ENCODE measurements at regions not wholly inside any gene's neighbourhood (a gene's known extent, or its start where the extent isn't known, plus 50 kb on each side); places are given as distances from the start of the nearest gene placed in this dataset.
"Not testable (repeated sequence)": the region's sequence is repeated elsewhere in the genome, so short reads cannot be mapped to it uniquely, and the experiment has no call there.

DNA sequence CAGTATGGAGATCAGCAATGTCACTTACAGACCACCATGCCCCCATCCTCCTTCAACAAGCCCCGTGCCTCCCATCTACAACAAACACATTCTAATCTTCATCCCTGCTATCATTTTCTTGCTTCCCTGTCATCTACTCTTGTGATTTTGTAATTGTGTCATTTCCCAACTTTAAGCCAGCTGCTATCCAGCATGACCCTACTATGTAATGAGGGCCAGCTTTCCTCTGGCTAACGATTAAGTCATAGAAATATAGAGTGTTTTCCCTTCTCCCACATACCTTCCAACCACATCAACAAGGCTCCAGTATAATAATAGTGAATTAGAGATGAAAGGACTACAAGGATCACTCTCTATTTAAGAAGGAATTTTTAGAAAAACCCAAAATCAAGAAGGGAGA lies 607.0 kb downstream of the TENT5A start:
- H3K36me3 ChIP-seq (ENCODE audit: insufficient read depth, low read length) = no peaks in the 10 kb centered on the region
- H3K9me3 ChIP-seq (replicated peaks; ENCODE audit: low read length) = no peaks in the 10 kb centered on the region
- no peaks in the 10 kb centered on the region for H3K4me1 ChIP-seq (ENCODE audit: control insufficient read depth, insufficient read depth, low read length)
- no peak overlapping the region for H3K4me2 ChIP-seq (ENCODE audit: low read length)
- no peak overlapping the region for H3K9ac ChIP-seq (ENCODE audit: low read depth, low read length)
- H3K27me3 ChIP-seq (ENCODE audit: control insufficient read depth, insufficient read depth, low read length) = no peaks in the 10 kb centered on the region
- no peak overlapping the region for H3K4me3 ChIP-seq (ENCODE audit: low read length)

DNA sequence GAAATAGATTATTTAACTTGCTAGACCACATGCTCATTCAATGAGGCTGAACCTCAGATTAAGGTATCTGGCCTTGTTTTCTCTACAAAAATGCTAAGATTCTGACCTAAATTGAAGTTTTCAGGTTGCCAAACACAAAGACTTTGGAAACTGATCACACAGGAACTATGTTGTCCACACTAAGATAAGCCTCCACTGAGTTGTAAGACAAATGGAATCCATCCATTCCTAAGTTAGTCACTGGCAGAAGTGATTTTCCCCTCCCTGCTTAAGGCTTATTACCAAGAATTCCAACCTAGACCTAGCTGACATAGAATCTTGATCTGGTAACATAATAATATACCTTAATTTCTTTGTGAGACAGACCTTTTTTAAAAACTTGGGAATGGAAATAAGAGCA lies 608.1 kb downstream of the TENT5A start:
- Histone ChIP-seq H3K4me1 (ENCODE audit: control insufficient read depth, insufficient read depth, low read length) (no peaks in the 10 kb centered on the region), H3K36me3 (ENCODE audit: insufficient read depth, low read length) (no peaks in the 10 kb centered on the region), H3K27me3 (ENCODE audit: control insufficient read depth, insufficient read depth, low read length) (no peaks in the 10 kb centered on the region), H3K9ac (ENCODE audit: low read depth, low read length) (no peak overlapping the region), H3K9me3 (replicated peaks; ENCODE audit: low read length) (no peaks in the 10 kb centered on the region), H3K4me3 (ENCODE audit: low read length) (no peak overlapping the region), H3K4me2 (ENCODE audit: low read length) (no peak overlapping the region)

DNA sequence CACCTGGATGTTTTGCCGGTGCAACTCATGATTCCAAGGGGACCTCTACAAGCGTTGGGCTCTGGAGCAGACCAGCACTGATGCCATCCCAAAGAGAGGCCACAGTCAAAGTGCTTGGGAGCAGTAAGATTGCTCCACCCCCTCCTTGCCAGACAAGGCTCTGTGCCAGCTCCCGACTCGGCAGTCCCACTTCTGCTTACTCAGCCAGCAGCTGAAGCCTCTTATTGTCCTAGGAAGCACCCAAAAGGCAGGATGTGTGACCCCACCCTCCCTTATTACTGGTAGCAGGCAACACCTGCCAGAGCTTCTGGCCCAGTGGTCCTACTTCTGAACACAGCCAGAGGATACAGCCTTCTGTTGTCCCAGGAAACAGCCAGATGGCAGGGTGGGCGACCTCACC lies 614.2 kb downstream of the TENT5A start:
- Histone ChIP-seq H3K4me1 (ENCODE audit: control insufficient read depth, insufficient read depth, low read length) (no peaks in the 10 kb centered on the region), H3K9me3 (replicated peaks; ENCODE audit: low read length) (no peaks in the 10 kb centered on the region), H3K27me3 (ENCODE audit: control insufficient read depth, insufficient read depth, low read length) (no peaks in the 10 kb centered on the region), H3K4me3 (ENCODE audit: low read length) (no peak overlapping the region), H3K9ac (ENCODE audit: low read depth, low read length) (no peak overlapping the region), H3K4me2 (ENCODE audit: low read length) (no peak overlapping the region), H3K36me3 (ENCODE audit: insufficient read depth, low read length) (no peaks in the 10 kb centered on the region)

DNA sequence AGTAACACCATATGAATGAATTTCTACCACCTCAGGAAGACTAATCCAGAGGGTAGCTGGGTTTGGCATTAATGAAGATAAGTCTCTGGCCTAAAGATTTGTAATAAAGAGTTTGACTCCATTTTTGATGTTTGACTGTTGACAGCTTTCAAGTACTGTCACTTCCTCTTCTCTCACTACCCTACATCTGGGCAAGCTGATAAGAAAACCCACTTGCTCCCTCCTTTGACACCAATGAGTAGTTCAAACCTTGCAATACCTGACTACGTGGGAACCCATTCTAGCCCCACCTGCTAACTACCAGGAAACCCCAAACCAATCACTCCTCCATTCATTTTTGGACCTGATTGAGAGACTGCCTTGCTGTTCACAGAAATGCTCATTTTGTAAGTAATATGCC lies 621.5 kb downstream of the TENT5A start:
- H3K27me3 ChIP-seq (ENCODE audit: control insufficient read depth, insufficient read depth, low read length) = no peaks in the 10 kb centered on the region
- no peaks in the 10 kb centered on the region for H3K4me1 ChIP-seq (ENCODE audit: control insufficient read depth, insufficient read depth, low read length)
- H3K9me3 ChIP-seq (replicated peaks; ENCODE audit: low read length) = no peaks in the 10 kb centered on the region
- H3K9ac ChIP-seq (ENCODE audit: low read depth, low read length) = no peak overlapping the region
- no peak overlapping the region for H3K4me3 ChIP-seq (ENCODE audit: low read length)
- H3K4me2 ChIP-seq (ENCODE audit: low read length) = no peak overlapping the region
- H3K36me3 ChIP-seq (ENCODE audit: insufficient read depth, low read length) = no peaks in the 10 kb centered on the region

DNA sequence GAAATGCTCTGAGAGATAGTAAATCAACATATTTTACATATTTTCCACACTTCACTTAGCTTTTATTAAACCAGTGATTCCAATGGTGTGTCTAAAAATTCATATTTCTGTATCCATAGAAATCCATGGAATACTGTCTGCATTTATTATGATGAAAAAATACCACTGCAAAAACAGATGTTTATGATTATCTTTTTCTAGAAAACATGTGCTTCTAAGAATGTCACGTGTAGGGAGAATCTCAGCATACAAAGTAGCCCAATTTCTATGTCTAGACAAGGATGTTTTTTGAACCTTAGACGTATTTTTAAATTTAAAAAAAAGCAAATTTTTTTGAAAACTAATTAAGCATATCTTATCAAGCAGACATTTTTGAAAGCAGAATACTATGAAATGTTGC lies 622.4 kb downstream of the TENT5A start:
- no peaks in the 10 kb centered on the region for H3K36me3 ChIP-seq (ENCODE audit: insufficient read depth, low read length)
- no peak overlapping the region for H3K4me2 ChIP-seq (ENCODE audit: low read length)
- H3K27me3 ChIP-seq (ENCODE audit: control insufficient read depth, insufficient read depth, low read length) = no peaks in the 10 kb centered on the region
- H3K9ac ChIP-seq (ENCODE audit: low read depth, low read length) = no peak overlapping the region
- H3K9me3 ChIP-seq (replicated peaks; ENCODE audit: low read length) = no peaks in the 10 kb centered on the region
- no peak overlapping the region for H3K4me3 ChIP-seq (ENCODE audit: low read length)
- no peaks in the 10 kb centered on the region for H3K4me1 ChIP-seq (ENCODE audit: control insufficient read depth, insufficient read depth, low read length)

DNA sequence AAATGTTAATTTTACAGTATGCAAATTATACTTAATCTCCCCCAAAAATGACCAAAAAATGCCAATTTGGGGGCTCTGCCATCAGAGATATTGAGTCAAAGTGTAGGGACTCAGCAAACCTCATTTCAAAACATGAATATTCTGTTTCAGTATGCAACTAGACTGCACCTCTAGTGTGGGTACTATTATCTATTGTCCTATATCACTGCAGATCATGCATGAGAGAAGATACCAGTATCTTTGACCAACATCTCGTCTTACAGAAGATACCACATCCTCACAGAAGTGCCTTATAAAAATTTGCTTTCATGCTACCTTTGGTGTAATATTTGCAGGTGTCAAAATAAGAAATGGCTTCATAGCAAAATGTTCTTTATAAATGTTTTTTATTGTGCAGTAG lies 623.8 kb downstream of the TENT5A start:
- Histone ChIP-seq H3K36me3 (ENCODE audit: insufficient read depth, low read length) (no peaks in the 10 kb centered on the region), H3K27me3 (ENCODE audit: control insufficient read depth, insufficient read depth, low read length) (no peaks in the 10 kb centered on the region), H3K9me3 (replicated peaks; ENCODE audit: low read length) (no peaks in the 10 kb centered on the region), H3K4me1 (ENCODE audit: control insufficient read depth, insufficient read depth, low read length) (no peaks in the 10 kb centered on the region), H3K9ac (ENCODE audit: low read depth, low read length) (no peak overlapping the region), H3K4me3 (ENCODE audit: low read length) (no peak overlapping the region), H3K4me2 (ENCODE audit: low read length) (no peak overlapping the region)

DNA sequence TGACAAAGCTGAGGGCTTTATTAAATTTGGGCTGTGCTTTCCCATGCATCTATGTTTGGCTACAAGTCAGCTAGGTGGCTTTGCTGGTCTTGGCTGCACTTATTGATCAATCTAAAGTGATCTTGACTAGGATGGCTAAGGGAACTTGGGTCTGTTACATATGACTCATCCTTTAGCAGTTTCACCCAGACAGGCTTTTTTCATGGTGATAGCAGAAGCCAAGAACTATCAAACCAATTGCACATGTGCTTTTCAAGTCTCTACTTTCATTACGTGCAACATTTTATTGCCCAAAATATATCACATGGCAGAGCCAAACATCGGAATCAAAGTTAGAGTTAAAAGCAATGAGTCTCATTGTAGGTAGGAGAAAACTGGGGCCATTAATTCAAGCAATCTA lies 626.3 kb downstream of the TENT5A start:
- Histone ChIP-seq H3K4me3 (ENCODE audit: low read length) (no peak overlapping the region), H3K4me1 (ENCODE audit: control insufficient read depth, insufficient read depth, low read length) (no peaks in the 10 kb centered on the region), H3K9me3 (replicated peaks; ENCODE audit: low read length) (no peaks in the 10 kb centered on the region), H3K4me2 (ENCODE audit: low read length) (no peak overlapping the region), H3K27me3 (ENCODE audit: control insufficient read depth, insufficient read depth, low read length) (no peaks in the 10 kb centered on the region), H3K9ac (ENCODE audit: low read depth, low read length) (no peak overlapping the region), H3K36me3 (ENCODE audit: insufficient read depth, low read length) (no peaks in the 10 kb centered on the region)

DNA sequence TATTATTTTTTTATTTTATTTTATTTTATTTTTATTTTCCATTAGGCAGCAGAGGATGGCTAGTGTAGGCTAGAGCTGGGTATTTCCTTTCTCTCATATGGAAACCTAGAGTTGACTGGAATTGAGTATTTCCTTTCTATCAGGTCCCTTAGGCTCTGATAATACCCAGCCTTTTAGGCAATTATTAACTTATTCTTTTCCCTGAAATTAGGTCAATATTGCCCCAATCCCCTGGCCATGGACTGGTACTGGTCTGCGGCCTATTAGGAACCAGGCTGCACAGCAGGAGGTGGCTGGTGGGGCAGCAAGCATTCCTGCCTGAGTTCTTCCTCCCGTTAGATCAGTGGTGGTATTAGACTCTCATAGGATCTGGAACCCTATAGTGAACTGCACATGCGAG lies 632.2 kb downstream of the TENT5A start:
- Histone ChIP-seq H3K36me3 (ENCODE audit: insufficient read depth, low read length) (no peaks in the 10 kb centered on the region), H3K4me1 (ENCODE audit: control insufficient read depth, insufficient read depth, low read length) (no peaks in the 10 kb centered on the region), H3K27me3 (ENCODE audit: control insufficient read depth, insufficient read depth, low read length) (no peaks in the 10 kb centered on the region), H3K9ac (ENCODE audit: low read depth, low read length) (no peak overlapping the region), H3K4me2 (ENCODE audit: low read length) (no peak overlapping the region), H3K9me3 (replicated peaks; ENCODE audit: low read length) (no peaks in the 10 kb centered on the region), H3K4me3 (ENCODE audit: low read length) (no peak overlapping the region)

DNA sequence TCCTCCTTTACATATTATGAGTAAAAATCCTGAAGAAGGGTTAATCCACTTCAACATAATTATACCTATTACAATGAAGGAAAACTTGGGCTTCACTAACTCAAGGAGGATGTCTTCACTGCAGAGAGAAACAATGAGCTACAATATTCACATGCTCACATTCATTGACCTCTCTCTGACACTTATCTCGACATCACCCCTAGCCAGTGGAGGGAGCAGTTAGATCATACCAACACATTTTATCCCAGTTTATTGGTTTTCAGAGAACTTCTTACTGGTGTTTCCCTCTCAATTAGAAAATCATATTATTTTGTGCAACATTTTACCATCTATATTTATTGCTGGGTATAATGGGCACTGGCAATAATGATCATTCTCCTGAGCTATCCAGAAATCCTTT lies 646.5 kb downstream of the TENT5A start:
- no peak overlapping the region for H3K9ac ChIP-seq (ENCODE audit: low read depth, low read length)
- H3K9me3 ChIP-seq (replicated peaks; ENCODE audit: low read length) = no peaks in the 10 kb centered on the region
- no peaks in the 10 kb centered on the region for H3K4me1 ChIP-seq (ENCODE audit: control insufficient read depth, insufficient read depth, low read length)
- no peaks in the 10 kb centered on the region for H3K36me3 ChIP-seq (ENCODE audit: insufficient read depth, low read length)
- H3K27me3 ChIP-seq (ENCODE audit: control insufficient read depth, insufficient read depth, low read length) = no peaks in the 10 kb centered on the region
- no peak overlapping the region for H3K4me2 ChIP-seq (ENCODE audit: low read length)
- H3K4me3 ChIP-seq (ENCODE audit: low read length) = no peak overlapping the region

DNA sequence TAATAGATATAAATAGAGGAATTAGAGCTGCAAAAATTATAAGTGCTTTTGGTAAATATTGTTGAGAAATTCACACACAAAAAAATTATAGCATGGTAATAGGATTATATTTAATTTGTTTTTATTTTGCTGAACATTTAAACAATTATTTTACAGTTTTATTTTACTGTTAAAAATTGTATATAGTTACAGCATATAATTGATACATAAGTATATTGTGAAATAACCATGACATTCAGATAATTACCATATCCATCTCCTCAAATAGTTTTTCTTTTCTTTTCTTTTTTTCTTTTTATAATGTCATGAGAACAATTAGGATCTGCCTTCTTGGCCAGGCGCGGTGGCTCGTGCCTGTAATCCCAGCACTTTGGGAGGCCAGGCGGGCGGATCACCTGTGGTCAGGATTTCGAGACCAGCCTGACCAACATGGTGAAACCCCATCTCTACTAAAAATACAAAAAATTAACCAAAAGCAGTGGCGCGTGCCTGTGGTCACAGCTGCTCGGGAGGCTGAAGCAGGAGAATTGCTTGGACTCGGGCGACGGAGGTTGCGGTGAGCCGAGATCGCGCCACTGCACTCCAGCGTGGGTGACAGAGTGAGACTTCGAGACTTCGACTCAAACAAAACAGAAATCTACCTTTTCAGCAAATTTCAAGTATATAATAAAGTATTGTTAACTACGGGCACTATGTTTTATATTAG lies 654.2 kb downstream of the TENT5A start:
- Histone ChIP-seq H3K36me3 (ENCODE audit: insufficient read depth, low read length) (no peaks in the 10 kb centered on the region), H3K4me2 (ENCODE audit: low read length) (no peak overlapping the region), H3K4me1 (ENCODE audit: control insufficient read depth, insufficient read depth, low read length) (no peaks in the 10 kb centered on the region), H3K4me3 (ENCODE audit: low read length) (no peak overlapping the region), H3K9me3 (replicated peaks; ENCODE audit: low read length) (no peaks in the 10 kb centered on the region), H3K27me3 (ENCODE audit: control insufficient read depth, insufficient read depth, low read length) (no peaks in the 10 kb centered on the region), H3K9ac (ENCODE audit: low read depth, low read length) (no peak overlapping the region)

DNA sequence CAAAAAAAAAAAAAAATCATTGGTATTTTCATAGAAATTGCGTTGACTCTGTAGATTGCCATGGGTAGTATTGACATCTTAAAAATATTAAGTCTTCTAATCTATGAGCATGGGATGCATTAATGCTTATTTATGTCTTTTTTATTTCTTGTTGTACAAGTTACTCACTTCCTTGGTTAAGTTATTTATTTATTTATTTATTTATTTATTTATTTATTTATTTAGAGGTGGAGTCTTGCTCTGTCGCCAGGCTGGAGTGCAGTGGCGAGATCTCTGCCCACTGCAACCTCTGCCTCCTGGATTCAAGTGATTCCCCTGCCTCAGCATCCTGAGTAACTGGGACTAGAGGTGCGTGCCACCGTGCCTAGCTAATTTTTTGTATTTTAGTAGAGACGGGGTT lies 656.0 kb downstream of the TENT5A start:
- not testable (repeated sequence) for H3K4me3 ChIP-seq (ENCODE audit: low read length); H3K9me3 ChIP-seq (replicated peaks; ENCODE audit: low read length); H3K4me2 ChIP-seq (ENCODE audit: low read length); H3K27me3 ChIP-seq (ENCODE audit: control insufficient read depth, insufficient read depth, low read length); H3K9ac ChIP-seq (ENCODE audit: low read depth, low read length); H3K36me3 ChIP-seq (ENCODE audit: insufficient read depth, low read length); H3K4me1 ChIP-seq (ENCODE audit: control insufficient read depth, insufficient read depth, low read length)

DNA sequence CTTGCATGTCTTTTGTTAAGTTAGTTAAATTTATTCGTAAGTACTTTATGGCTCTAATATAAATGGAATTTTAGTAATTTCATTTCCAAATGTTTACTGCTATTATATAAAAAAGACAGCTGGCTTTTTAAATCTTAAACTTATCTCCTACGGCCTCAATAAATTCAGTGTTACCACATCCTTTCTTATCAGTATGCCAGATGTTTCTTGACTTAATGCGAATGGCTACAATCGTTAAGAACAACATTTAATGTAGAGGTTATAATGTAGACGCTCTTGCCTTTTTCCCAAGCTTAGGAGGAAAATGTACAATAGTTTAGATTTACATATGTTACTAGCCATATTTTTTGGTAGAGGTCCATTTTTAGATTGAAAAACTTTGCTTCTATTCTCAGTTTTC lies 659.4 kb downstream of the TENT5A start:
- no peak overlapping the region for H3K9ac ChIP-seq (ENCODE audit: low read depth, low read length)
- H3K36me3 ChIP-seq (ENCODE audit: insufficient read depth, low read length) = no peaks in the 10 kb centered on the region
- H3K27me3 ChIP-seq (ENCODE audit: control insufficient read depth, insufficient read depth, low read length) = no peaks in the 10 kb centered on the region
- H3K4me2 ChIP-seq (ENCODE audit: low read length) = no peak overlapping the region
- no peaks in the 10 kb centered on the region for H3K4me1 ChIP-seq (ENCODE audit: control insufficient read depth, insufficient read depth, low read length)
- no peak overlapping the region for H3K4me3 ChIP-seq (ENCODE audit: low read length)
- H3K9me3 ChIP-seq (replicated peaks; ENCODE audit: low read length) = no peaks in the 10 kb centered on the region
